Skeletal muscle tissue (tissue), 3 donors: ENCODE measurements at regions not wholly inside any gene's neighbourhood (a gene's known extent, or its start where the extent isn't known, plus 50 kb on each side); places are given as distances from the start of the nearest gene placed in this dataset.

Experiments
- H3K27ac ChIP-seq: one replicate; pipeline ENCODE4 v1.7.0; 2013; ENCODE audit warnings: mild to moderate bottlenecking, low read depth, low read length, inconsistent platforms
- H3K27me3 ChIP-seq, 3 donors: one replicate each; pipeline ENCODE4 v1.7.0; 2013; ENCODE audit warnings: low read length in 3 of 3; ENCODE audit not compliant: control insufficient read depth in 3 of 3, insufficient read depth in 3 of 3
- H3K36me3 ChIP-seq, 3 donors: one replicate each; pipeline ENCODE4 v1.7.0; 2013; ENCODE audit warnings: low read length in 3 of 3; ENCODE audit not compliant: control insufficient read depth in 3 of 3, insufficient read depth in 3 of 3
- H3K4me1 ChIP-seq, 3 donors: one replicate each; pipeline ENCODE4 v1.7.0; 2013; ENCODE audit warnings: low read length in 3 of 3, mild to moderate bottlenecking in 3 of 3; ENCODE audit not compliant: control insufficient read depth in 3 of 3, insufficient read depth in 3 of 3
- H3K4me3 ChIP-seq, 3 donors: one replicate each; pipeline ENCODE4 v1.7.0; 2013; ENCODE audit warnings: low read length in 3 of 3
- H3K9ac ChIP-seq, 3 donors: one replicate each; pipeline ENCODE4 v1.7.0; 2013; ENCODE audit warnings: low read length in 3 of 3, mild to moderate bottlenecking in 3 of 3, moderate library complexity in 2 of 3, low read depth in 1 of 3
- H3K9me3 ChIP-seq, 3 donors: one replicate each; pipeline ENCODE4 v1.7.0; 2013; ENCODE audit warnings: low read length in 3 of 3; ENCODE audit not compliant: control insufficient read depth in 3 of 3
- donor health status: Osteomylitis.

DNA sequence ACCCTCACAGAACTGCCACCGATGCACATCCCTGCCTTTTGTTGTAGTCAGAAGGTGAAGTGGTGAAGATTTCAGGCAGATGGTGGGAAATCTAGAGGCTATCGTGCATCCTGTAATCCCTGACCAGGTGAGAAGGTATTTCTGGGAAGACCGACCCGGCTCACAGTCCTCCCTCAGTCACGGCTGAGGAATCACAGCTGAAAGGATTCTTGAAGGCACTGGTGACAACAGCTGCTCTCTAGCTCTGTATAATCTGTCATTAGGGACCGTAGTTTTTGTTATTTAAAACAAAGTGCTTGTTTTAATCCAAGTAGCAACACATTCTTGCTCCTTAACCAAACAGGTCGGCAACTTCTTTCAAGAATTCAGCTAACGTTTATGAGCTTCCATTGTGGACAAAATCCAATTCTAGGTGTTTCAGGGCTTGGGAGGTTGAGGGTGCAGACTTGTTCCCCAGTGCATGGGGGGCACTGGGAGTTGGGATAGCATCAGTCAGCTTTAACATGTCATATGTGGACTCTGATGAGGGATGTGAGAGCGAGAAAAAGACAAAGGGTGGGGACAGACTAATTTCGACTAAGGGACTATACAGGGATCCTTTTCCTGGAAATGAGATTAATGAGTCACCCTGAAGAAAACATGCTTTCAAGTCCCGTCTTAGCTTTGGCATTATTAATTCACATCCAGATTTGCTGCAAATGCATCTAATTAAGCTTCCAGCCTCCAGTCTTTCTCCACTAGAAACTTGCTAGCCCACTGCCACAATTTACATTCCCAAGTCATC lies 141.0 kb upstream of the RASGRP1 start:
- H3K27me3 ChIP-seq: peaks cover 0 to 6% (median 4%) of the 10 kb centered on the region in 3 donors
- H3K4me3 ChIP-seq: no peak overlapping the region
- H3K36me3 ChIP-seq: no peaks in the 10 kb centered on the region

DNA sequence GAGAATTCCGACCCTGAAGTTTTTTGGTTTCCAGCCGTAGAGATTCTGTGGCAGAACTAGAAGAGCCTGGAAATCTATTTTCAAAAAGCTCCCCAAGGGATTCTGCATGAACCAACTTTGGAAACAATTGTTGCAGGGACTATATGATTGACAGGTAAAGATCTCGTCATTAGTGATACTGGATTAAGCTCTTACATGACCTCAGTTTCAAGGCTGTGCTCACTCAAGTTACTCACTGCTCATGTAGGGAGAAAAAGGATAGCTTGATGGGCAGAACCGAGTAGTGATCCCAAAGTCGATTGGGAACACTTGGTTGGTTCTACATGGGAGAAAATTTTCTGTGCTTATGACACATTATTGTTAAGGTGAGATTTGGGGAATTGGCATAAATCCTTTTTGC lies 142.3 kb upstream of the RASGRP1 start:
- Histone ChIP-seq H3K27me3 (peaks cover 0 to 6% (median 4%) of the 10 kb centered on the region in 3 donors), H3K4me3 (no peak overlapping the region), H3K4me1 (no peaks in the 10 kb centered on the region), H3K36me3 (no peaks in the 10 kb centered on the region), H3K9me3 (no peaks in the 10 kb centered on the region), H3K9ac (no peak overlapping the region), H3K27ac (no peak overlapping the region)

More for the DNA sequence above, 141.0 kb upstream of the RASGRP1 start:
- Histone ChIP-seq H3K27ac (no peak overlapping the region), H3K9ac (no peak overlapping the region), H3K4me1 (no peaks in the 10 kb centered on the region), H3K9me3 (no peaks in the 10 kb centered on the region)

DNA sequence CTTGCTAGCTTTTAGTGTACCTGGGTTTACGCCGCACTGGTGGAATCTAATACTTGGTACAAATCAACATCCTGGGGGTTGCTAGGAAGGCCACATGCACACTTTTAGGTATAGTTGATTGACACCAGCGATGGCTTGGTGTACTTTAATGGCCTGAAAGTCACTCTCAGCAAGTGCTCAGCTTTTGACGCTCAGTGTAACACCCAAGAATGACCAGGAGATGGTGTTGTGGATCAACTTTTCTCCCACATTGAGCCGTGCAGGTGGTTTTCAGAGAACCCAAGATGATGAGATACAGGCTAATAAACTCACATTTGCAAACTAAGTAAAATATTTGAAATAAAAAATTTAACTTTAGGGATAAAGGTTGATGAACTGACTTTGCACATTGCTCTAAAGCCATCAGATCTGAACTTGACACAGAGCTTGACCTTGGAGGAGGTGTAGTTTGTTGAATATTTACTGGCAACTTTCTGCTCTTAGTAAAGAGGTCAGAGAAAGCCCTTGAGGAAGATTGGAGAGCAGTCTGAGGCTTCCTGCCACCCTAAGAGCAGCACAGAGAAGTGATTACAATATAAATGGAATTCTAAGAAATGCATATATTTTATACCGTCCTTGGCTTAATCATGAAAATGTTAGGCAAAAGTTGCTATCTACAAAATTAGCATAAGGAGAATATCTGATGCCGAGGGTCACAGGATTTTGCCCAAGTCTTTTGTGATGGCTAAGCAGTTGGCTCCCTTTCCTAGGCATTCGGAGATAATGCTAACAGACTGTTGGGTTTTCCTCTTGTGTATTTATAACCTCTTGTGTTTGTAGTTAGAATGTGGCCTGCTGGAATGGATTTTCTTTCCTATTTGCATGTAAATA lies 143.4 kb upstream of the RASGRP1 start:
- Histone ChIP-seq H3K4me3 (no peak overlapping the region), H3K36me3 (no peaks in the 10 kb centered on the region), H3K9ac (no peak overlapping the region), H3K27ac (no peak overlapping the region), H3K9me3 (no peaks in the 10 kb centered on the region), H3K27me3 (peaks cover 0 to 6% (median 4%) of the 10 kb centered on the region in 3 donors), H3K4me1 (no peaks in the 10 kb centered on the region)

DNA sequence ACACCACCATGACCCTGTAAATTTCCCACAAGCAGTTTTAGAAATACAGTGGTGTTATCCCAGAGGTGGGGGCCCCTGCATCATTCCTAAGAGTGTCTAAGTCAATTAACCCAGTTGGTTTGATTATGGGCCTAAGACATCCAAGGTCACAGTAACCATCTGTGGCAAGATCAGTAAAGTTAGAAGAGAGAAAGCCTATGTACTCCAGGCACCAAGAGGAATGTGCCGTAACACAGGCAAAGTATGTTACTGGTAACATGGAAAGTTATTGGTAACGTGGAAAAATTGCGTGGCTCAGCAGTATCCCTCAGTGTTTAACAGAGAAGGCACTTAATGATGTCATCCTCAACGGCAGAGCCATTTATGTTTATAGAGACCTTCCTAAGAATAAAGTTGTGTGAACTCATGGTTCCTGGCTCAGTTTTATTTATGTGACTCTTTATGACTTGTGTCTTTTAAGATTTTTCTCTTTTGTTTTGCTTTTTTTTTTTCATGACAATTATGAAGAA lies 144.1 kb upstream of the RASGRP1 start:
- no peak overlapping the region for H3K4me3 ChIP-seq
- peaks cover 0 to 6% (median 4%) of the 10 kb centered on the region in 3 donors for H3K27me3 ChIP-seq
- no peak overlapping the region for H3K27ac ChIP-seq
- H3K9me3 ChIP-seq: no peaks in the 10 kb centered on the region
- H3K4me1 ChIP-seq: no peaks in the 10 kb centered on the region
- no peaks in the 10 kb centered on the region for H3K36me3 ChIP-seq
- H3K9ac ChIP-seq: no peak overlapping the region

DNA sequence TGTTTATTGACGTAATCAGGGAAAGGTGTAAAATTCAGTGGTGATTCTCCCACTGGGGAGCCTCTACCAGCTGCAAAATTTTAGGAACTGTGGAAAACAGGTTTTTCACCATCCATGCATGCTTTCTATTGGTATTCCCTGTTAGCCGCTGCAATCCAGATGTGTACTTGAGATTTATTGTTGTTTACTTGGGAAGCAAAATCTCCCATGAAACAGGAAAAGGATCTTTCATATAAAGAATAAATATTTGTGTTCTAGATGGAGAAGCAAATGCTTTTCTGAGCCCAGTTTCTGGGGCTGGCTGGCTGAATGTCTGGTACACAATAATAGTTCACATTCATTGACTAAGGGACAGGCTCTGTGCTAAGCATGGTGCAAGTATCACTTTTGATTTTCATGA lies 144.6 kb upstream of the RASGRP1 start:
- Histone ChIP-seq H3K36me3 (no peaks in the 10 kb centered on the region), H3K27ac (no peak overlapping the region), H3K9me3 (no peaks in the 10 kb centered on the region), H3K4me1 (no peaks in the 10 kb centered on the region), H3K4me3 (no peak overlapping the region), H3K9ac (no peak overlapping the region), H3K27me3 (peaks cover 0 to 6% (median 2%) of the 10 kb centered on the region in 3 donors)

DNA sequence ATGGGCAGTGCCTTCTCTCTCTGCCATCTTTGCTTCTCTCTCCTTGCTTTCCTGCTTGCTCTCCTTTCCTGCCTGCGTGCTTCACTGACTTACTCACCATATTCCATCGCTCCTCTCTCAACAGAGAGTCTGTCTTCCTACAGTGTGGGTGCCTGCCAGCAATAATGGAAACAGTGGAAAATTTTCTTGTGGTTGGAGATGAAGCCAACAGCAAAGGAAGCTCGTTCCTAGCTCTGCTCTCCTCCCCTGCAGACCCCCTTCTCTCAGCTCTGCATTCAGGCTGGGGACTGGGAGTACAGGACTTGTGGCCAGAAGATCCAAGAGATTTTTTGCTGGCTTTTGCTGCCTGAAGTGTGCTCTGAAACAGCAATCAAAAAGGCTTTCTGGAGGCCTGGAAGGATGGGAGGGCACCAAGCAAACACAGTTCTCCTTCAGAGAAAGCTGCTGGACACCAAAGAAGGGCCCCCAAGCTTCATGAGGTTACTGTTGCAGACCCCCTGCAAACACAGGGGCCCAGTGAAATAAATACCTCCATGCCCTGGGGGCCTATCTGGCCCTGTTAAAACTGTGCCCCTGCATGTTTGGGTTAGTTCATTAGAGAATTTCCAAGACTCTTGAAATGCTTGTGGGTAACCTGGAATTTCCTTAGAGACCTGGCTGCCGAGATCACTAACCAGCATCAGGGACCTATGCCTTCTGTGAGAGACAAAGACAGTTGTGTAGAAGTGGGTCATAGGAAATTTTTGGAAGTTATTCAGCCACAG lies 149.9 kb upstream of the RASGRP1 start:
- Histone ChIP-seq H3K27me3 (no peaks in the 10 kb centered on the region), H3K9ac (no peak overlapping the region), H3K4me3 (no peak overlapping the region), H3K36me3 (no peaks in the 10 kb centered on the region), H3K27ac (no peak overlapping the region), H3K4me1 (no peaks in the 10 kb centered on the region), H3K9me3 (no peaks in the 10 kb centered on the region)

DNA sequence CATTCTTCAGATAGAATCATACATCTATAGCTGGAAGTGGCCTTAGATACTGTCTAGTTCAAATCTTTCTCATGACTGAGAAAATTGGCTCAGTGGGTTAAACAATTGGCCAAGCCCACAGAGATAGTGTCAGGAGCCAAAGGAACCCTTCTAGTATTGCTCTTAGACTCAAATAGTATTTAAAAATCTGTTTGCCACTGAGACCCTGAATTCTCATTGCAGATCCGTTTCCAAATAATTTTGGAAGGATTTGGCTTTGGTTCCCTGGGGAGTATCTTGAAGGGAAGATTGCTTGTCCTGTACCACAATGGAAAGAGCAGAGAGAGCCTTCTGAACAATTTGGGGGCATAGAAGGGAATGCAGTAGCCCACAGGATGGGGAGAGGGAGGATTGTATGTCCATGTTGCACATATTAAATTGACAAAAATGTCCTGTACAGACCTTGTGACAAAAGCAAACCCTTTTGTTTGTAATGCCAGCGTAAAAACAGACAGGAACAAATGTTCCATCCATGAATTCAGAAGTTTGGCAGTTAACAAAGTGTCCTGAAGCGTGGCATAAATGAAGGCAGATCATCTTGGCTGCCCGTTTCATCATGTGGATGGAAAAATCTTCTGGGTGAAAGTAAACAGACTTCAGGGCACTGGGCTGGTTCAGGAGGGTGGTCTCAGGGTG lies 156.4 kb upstream of the RASGRP1 start:
- H3K9me3 ChIP-seq: no peaks in the 10 kb centered on the region

DNA sequence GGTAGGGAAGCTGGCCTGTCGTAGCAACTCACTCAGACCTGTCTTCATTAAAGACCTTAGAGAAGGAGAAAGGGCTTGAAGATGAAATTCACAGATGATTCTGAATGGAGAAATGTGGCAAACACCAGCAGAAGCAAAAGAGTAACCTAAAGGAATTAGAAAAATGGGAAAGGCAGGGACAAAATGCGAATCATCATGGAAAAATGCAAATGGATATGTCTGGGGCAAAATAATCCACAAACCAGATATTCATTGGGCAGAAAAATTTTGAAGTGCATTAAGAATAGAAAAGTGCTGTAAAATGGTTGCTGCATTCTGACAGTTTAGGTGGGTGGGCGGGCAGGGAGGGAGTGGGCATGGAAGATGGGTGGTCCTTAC lies 156.9 kb upstream of the RASGRP1 start:
- Histone ChIP-seq H3K27ac (no peak overlapping the region), H3K9ac (no peak overlapping the region), H3K9me3 (no peaks in the 10 kb centered on the region), H3K27me3 (no peaks in the 10 kb centered on the region), H3K4me1 (peaks cover 0 to 2% (median 0%) of the 10 kb centered on the region in 3 donors), H3K36me3 (no peaks in the 10 kb centered on the region), H3K4me3 (no peak overlapping the region)

More for the DNA sequence above, 156.4 kb upstream of the RASGRP1 start:
- H3K9ac ChIP-seq: no peak overlapping the region
- H3K27ac ChIP-seq: no peak overlapping the region
- H3K27me3 ChIP-seq: no peaks in the 10 kb centered on the region
- no peaks in the 10 kb centered on the region for H3K36me3 ChIP-seq
- peaks cover 0 to 2% (median 0%) of the 10 kb centered on the region in 3 donors for H3K4me1 ChIP-seq
- no peak overlapping the region for H3K4me3 ChIP-seq

DNA sequence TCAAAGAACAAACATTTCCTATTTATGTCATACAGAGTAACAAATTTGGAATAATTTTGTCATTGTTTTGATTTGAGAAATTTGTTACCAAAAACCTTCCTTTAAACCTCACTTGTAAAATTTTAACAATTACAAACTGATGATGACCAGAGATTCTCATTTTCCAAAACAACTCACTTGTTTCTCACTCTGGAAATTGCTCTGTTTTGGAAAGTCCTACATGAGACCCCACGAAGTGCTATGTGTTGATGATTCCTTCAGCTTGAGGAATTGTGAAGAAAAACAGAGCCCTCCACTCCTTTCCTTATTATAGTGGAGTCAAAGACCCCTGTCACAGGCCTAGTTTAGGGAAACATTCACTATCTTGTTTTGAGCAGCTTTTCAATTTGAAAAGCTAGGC lies 157.6 kb upstream of the RASGRP1 start:
- Histone ChIP-seq H3K9ac (no peak overlapping the region), H3K4me3 (no peak overlapping the region), H3K27ac (no peak overlapping the region), H3K4me1 (peaks cover 0 to 2% (median 0%) of the 10 kb centered on the region in 3 donors), H3K27me3 (no peaks in the 10 kb centered on the region), H3K9me3 (no peaks in the 10 kb centered on the region), H3K36me3 (no peaks in the 10 kb centered on the region)
